GM12878 (cell line): ENCODE measurements at regions not wholly inside any gene's neighbourhood (a gene's known extent, or its start where the extent isn't known, plus 50 kb on each side); places are given as distances from the start of the nearest gene placed in this dataset.

Experiments
- ATAC-seq: fragments of 200-7000 bp; cut with Tn5 transposase; 3 replicates; pipeline ENCODE4 v1.9.1; 2020; ENCODE audit warnings: mild to moderate bottlenecking, moderate library complexity
- BruUV-seq: library from RNA; stranded (reverse); fragments of 400-500 nt; replicated peaks from 2 replicates; lab custom pipeline; 2021; lab: Mats Ljungman, UMichigan
- CTCF ChIA-PET: fragments of 300-600 bp; sonication (Branson Sonifier 250); formaldehyde crosslinking; extraction: SDS; loops from one replicate; lab custom pipeline; 2021; ENCODE audit warnings: inconsistent platforms; lab: Yijun Ruan, JAX
- POLR2A ChIA-PET: fragments of 350-600 bp; formaldehyde crosslinking; extraction: SDS; loops from one replicate; lab custom pipeline; 2021; ENCODE audit warnings: inconsistent platforms; lab: Charles Lee
- RAD21 ChIA-PET: fragments of 300-600 bp; sonication (Branson Sonifier 250); formaldehyde crosslinking; loops from one replicate; lab custom pipeline; 2023; ENCODE audit warnings: antibody characterized with exemption; ENCODE audit not compliant: unreplicated experiment; lab: Charles Lee
- SMC1A ChIA-PET: fragments of 300-600 bp; sonication (Branson Sonifier 250); formaldehyde crosslinking; loops from one replicate; lab custom pipeline; 2023; ENCODE audit not compliant: unreplicated experiment, uncharacterized antibody; lab: Charles Lee
- DNase-seq: peaks from one replicate; pipeline ENCODE4 v3.0.0-alpha.2; 2011; ENCODE audit warnings: low read depth, low spot score
- FAIRE-seq: peaks from 3 replicates; lab custom pipeline; 2011; peaks lifted over from hg19 to GRCh38; lab: Jason Lieb, UNC
- H2AFZ ChIP-seq: 2 replicates; pipeline ENCODE4 v1.6.0; 2011; ENCODE audit warnings: low read depth, low read length, control low read depth; ENCODE audit not compliant: control insufficient read depth
- H3K27ac ChIP-seq: 2 replicates; pipeline ENCODE4 v1.5.1; 2011; ENCODE audit warnings: control low read depth; ENCODE audit not compliant: control insufficient read depth, insufficient read depth
- H3K27me3 ChIP-seq, 2 experiments: replicated peaks in 1 of 2; 2 replicates each; pipeline versions ENCODE4 v1.6.0 to v1.6.1; 2011; ENCODE audit warnings: low read length in 1 of 2; ENCODE audit not compliant: control insufficient read depth in 2 of 2, insufficient read depth in 2 of 2
- H3K36me3 ChIP-seq, 2 experiments: 2 replicates each; pipeline ENCODE4 v1.5.1; 2011; ENCODE audit warnings: low read length in 1 of 2; ENCODE audit not compliant: control insufficient read depth in 2 of 2, insufficient read depth in 2 of 2
- H3K4me1 ChIP-seq: 2 replicates; pipeline ENCODE4 v1.6.1; 2011; ENCODE audit warnings: mild to moderate bottlenecking, low read length, moderate library complexity, mixed read lengths; ENCODE audit not compliant: control insufficient read depth, insufficient read depth
- H3K4me2 ChIP-seq: 2 replicates; pipeline ENCODE4 v1.6.0; 2011; ENCODE audit warnings: control low read depth; ENCODE audit not compliant: control insufficient read depth, insufficient read depth
- H3K4me3 ChIP-seq: fragments of 200-600 bp; sonication (generic); 2 replicates; pipeline ENCODE4 v1.5.1; 2016
- H3K79me2 ChIP-seq: 2 replicates; pipeline ENCODE4 v1.6.0; 2011; ENCODE audit warnings: low read length; ENCODE audit not compliant: control insufficient read depth, insufficient read depth
- H3K9ac ChIP-seq: 2 replicates; pipeline ENCODE4 v1.8.0; 2011; ENCODE audit warnings: low read length, control low read depth, mixed read lengths; ENCODE audit not compliant: control insufficient read depth, insufficient read depth
- H3K9me3 ChIP-seq: replicated peaks from 3 replicates; pipeline ENCODE4 v1.5.1; 2011; ENCODE audit warnings: mild to moderate bottlenecking, low read length; ENCODE audit not compliant: control insufficient read depth, insufficient read depth
- H4K20me1 ChIP-seq: 2 replicates; pipeline ENCODE4 v1.6.0; 2011; ENCODE audit not compliant: control insufficient read depth, insufficient read depth
- E2F8 ChIP-seq: fragments of 450-650 bp; IDR thresholded peaks from 2 replicates; pipeline ENCODE4 v1.6.1; 2018; ENCODE audit warnings: mild to moderate bottlenecking, low read depth, moderate library complexity; ENCODE audit not compliant: partially characterized antibody
- IKZF2 ChIP-seq, 2 experiments: fragments of 450-650 bp; IDR thresholded peaks; 2 replicates each; pipeline ENCODE4 v1.6.1; 2017; ENCODE audit warnings: mild to moderate bottlenecking in 2 of 2, moderate library complexity in 2 of 2
- MYB ChIP-seq: fragments of 150-350 bp; IDR thresholded peaks from 2 replicates; pipeline ENCODE4 v1.6.1; 2014; ENCODE audit warnings: mild to moderate bottlenecking, low read depth, low read length, borderline replicate concordance
- NFXL1 ChIP-seq: fragments of 450-650 bp; IDR thresholded peaks from 2 replicates; pipeline ENCODE4 v1.6.1; 2017; ENCODE audit warnings: antibody characterized with exemption, mild to moderate bottlenecking, borderline replicate concordance
- NR2C2 ChIP-seq: IDR thresholded peaks from 2 replicates; pipeline ENCODE4 v1.6.1; 2011; ENCODE audit warnings: borderline replicate concordance, low read depth; ENCODE audit not compliant: control insufficient read depth, insufficient read length
- PKNOX1 ChIP-seq: fragments of 450-650 bp; IDR thresholded peaks from 2 replicates; pipeline ENCODE4 v1.6.1; 2016; ENCODE audit warnings: mild to moderate bottlenecking
- POLR2A ChIP-seq: IDR thresholded peaks from 2 replicates; pipeline ENCODE4 v1.6.1; 2011; ENCODE audit warnings: low read depth, mild to moderate bottlenecking, low read length
- USF2 ChIP-seq: IDR thresholded peaks from 2 replicates; pipeline ENCODE4 v1.6.1; 2011; ENCODE audit warnings: low read depth, low read length, improper control_type of control experiment, borderline replicate concordance
- ZBTB4 ChIP-seq: fragments of 450-650 bp; formaldehyde crosslinking; IDR thresholded peaks from 2 replicates; pipeline ENCODE4 v1.4.0; 2022; ENCODE audit warnings: mild to moderate bottlenecking, moderate library complexity
- WGBS: methylation state at CpG from one replicate; pipeline ENCODE4 v1.1.6; 2016; ENCODE audit warnings: low lambda C conversion rate; ENCODE audit not compliant: insufficient replicate concordance, insufficient coverage; ENCODE audit errors: missing lambda C conversion rate; 5-methylcytosine and 5-hydroxymethylcytosine counted together
- in situ Hi-C: fragments of 300-500 bp; cut with MboI; formaldehyde crosslinking; loops from 9 replicates; pipeline ENCODE4 v1.14.3; 2018; ENCODE audit warnings: mixed read lengths
- intact Hi-C: fragments of 100-400 bp; cut with micrococcal nuclease; formaldehyde crosslinking; loops from one replicate; pipeline ENCODE4 v1.14.2; 2022; ENCODE audit not compliant: unreplicated experiment

GRCh38 chr16:6407596-6407995 lies 925.0 kb upstream of the RBFOX1 start:
- intact Hi-C loops (no loop called here), in situ Hi-C loops (no loop called here)
- no peak overlapping the region for H3K4me2 ChIP-seq
- no peak for TF ChIP-seq ZBTB4
- no peak for TF ChIP-seq IKZF2 (IDR thresholded peaks at IDR 0.05)
- 10% methylated on average over 3 of the region's 3 CpGs for WGBS
- BruUV-seq = no TSS peak
- H3K27me3 ChIP-seq = no peaks in the 10 kb centered on the region
- no peak overlapping the region for H3K9ac ChIP-seq
- H3K79me2 ChIP-seq = no peaks in the 10 kb centered on the region
- no peak overlapping the region for H3K4me3 ChIP-seq
- RAD21 ChIA-PET = no interaction called here
- H4K20me1 ChIP-seq = no peaks in the 10 kb centered on the region
- no peak overlapping the region for H3K27ac ChIP-seq
- SMC1A ChIA-PET = no interaction called here
- no peak for DNase-seq
- no peak overlapping the region for H2AFZ ChIP-seq
- no peak for FAIRE-seq
- POLR2A ChIA-PET = no interaction called here
- CTCF ChIA-PET = no interaction called here
- H3K9me3 ChIP-seq = no peaks in the 10 kb centered on the region
- no peak for ATAC-seq
- H3K36me3 ChIP-seq = no peaks in the 10 kb centered on the region
- no peaks in the 10 kb centered on the region for H3K4me1 ChIP-seq

GRCh38 chr16:6406028-6406427 lies 926.6 kb upstream of the RBFOX1 start:
- Histone ChIP-seq H3K4me2 (no peak overlapping the region), H3K4me1 (no peaks in the 10 kb centered on the region), H2AFZ (no peak overlapping the region), H3K9ac (no peak overlapping the region), H3K9me3 (no peaks in the 10 kb centered on the region), H3K27ac (no peak overlapping the region), H3K4me3 (no peak overlapping the region), H3K36me3 (no peaks in the 10 kb centered on the region), H4K20me1 (no peaks in the 10 kb centered on the region), H3K27me3 (no peaks in the 10 kb centered on the region), H3K79me2 (no peaks in the 10 kb centered on the region)
- CTCF ChIA-PET = no interaction called here
- ATAC-seq (no peak), FAIRE-seq (no peak), DNase-seq (no peak)
- RAD21 ChIA-PET = no interaction called here
- BruUV-seq = no TSS peak
- WGBS = 16% methylated on average over 1 of the region's 1 CpG
- intact Hi-C loops (no loop called here), in situ Hi-C loops (no loop called here)
- SMC1A ChIA-PET = no interaction called here
- POLR2A ChIA-PET = no interaction called here
- TF ChIP-seq USF2 (no peak), PKNOX1 (no peak), NFXL1 (no peak), POLR2A (no peak), NR2C2 (no peak), E2F8 (no peak), MYB (no peak)
